ENCODE measurements at regions not wholly inside any gene's neighbourhood (a gene's known extent, or its start where the extent isn't known, plus 50 kb on each side); places are given as distances from the start of the nearest gene placed in this dataset.

- no peak for DNase-seq
Observed at GRCh38 chr5:96157841-96158291, 196.2 kb upstream of the ELL2 start.

- DNase-seq = no peak
Observed at GRCh38 chr5:96157077-96157780, 195.6 kb upstream of the ELL2 start.

- DNase-seq = no peak
Observed at GRCh38 chr5:96155147-96155546, 193.5 kb upstream of the ELL2 start.

GRCh38 chr5:96151891-96152290 is 190.2 kb upstream of the ELL2 start:
- DNase-seq = no peak

DNA sequence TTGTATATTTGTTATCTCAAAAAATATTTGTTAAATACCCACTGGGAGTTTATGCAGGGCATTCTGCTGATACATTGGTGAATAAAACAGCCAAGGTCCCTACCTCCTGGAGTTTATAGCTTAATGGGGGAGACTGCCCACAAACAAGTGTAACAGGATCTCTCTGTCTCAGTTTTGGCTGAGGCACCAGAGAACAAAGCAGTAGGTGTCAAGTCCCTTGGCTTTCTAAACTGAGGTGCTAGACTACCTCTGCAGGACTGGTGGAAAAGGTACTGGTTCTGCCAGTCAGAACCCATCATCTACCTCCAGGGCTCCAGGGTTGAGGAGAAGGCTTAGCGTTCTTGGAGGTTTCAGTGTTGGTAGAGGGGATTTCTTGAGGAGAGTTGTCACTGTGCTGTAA is 188.4 kb upstream of the ELL2 start:
- no peak for DNase-seq

GRCh38 chr5:96149546-96149945 is 187.9 kb upstream of the ELL2 start:
- DNase-seq = no peak

DNA sequence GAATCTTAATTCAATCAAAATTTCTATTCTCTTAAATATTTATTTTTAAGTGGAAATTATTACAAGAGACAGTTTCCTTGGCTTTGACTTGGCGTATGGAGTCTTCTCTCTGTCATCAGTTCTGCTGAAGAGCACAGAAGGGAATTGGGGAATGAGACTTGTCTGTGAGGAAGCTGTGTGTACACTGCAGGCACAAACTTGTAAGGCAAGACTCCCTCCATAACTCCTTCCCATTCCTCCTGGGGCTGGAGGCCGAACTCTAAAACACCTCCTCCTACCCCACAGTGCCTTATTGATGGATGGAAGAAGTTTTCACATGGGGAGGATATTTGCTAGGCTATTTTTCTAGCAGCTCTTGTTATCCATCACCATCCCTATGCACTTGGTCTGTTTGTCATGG is 187.4 kb upstream of the ELL2 start:
- no peak for DNase-seq

DNA sequence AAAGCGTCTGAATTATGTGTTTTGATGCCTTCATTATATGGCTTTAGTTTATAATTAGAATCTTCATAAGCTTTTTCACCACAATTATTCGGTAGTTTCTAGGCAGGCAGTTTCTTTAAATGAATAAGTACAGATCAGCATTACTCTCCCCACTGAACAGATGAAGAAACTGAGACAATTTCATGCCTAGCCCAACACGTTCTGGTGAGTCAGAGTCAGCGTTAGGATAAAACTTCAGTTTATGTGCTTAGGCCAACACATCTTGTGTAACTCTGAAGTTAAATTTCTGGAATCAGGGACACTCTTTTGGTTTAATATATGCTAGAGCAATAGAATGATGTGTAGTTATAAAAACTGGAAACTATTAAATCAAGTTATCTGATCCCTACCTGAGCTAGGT is 186.7 kb upstream of the ELL2 start:
- no peak for DNase-seq

- DNase-seq = no peak
Observed at GRCh38 chr5:96147866-96148265, 186.2 kb upstream of the ELL2 start.

DNA sequence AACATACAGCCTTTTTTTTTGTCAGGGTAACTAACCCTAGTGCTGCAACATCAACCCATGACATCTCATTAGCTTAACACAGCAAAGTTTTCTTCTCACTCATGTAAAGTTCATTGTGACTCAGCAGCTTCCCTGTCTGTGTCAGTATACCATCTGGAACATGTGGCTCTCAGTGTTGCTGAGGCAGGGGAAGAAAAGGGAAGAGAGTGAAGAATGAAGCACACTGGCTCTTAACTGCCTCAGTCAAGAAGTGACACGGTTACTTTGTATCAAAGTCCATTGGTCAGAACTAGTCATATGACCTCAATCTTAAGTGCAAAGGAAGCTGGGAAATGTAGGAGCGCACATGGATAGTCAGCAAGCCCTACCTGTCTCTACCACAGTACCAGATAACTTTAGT is 185.0 kb upstream of the ELL2 start:
- DNase-seq = no peak

DNA sequence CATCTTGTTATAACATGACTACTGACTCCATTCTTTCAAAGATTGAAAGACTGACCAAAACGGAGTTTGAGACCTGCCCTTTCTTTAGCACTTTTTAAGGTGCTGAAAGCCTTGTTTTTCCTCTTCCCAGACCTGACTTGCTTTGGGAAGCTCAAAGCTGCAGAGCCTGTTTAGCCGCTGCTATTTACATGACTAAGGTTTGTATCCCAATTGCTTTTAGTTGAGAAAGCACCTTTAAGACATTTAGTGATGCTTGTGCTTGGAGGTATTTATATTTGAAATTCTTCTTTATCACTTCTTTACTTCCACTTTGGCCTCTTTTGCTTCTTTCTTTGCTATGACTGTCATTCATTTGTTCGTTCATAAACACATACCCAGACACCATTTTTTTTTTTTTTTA is 182.6 kb upstream of the ELL2 start:
- DNase-seq = no peak

GRCh38 chr5:96143450-96143849 is 181.8 kb upstream of the ELL2 start:
- DNase-seq = no peak

DNA sequence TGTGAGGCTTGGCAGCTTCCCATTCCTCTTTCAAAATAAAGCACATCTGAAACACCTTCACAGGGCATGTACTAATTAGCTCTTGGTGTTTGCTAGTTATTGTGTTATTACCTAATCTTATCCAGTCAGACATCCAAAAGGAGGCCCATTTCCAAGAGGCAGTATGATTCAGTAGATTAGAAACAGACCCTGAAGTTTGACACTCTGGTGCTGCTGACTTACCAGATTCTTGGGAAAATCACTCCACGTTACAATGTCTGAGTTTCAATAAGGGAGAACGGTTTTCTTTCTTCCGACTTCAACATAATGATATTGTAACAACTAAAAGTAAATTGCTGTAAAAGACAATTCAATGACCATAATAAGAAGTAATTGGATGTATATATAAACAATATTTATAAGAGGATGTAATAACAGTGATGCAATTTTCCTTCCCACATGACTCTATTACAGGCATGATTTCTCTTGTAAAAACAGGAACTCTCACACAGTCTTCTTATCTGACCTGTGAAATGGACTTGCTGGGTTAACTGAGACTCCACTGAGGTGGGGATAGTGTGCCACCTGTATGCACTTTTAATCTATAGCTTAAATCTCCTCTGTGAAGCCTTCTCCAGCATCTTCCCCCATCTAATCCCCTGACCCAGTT is 181.3 kb upstream of the ELL2 start:
- DNase-seq = no peak

DNA sequence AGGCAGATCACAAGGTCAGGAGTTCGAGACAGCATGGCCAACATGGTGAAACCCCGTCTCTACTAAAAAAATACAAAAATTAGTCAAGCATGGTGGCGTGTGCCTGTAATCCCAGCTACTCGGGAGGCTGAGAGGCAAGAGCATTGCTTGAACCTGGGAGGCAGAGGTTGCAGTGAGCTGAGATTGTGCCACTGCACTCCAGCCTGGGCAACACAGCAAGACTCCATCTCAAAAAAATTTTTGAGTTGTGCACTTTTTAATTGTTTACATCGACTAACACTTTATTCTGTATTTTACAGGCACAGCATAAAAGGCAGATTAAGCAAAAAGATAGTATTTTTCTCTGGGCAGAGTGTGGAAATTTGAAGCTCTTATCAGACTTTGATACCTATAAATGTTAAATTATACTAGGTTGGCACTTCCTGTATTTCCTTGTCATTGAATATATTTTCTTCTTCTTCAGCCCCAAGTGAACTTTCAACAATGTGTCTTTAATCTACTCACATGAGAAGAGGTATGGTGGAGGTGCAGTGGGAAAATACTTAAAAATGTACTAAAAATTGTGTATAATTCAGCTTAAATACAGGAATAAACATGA is 180.6 kb upstream of the ELL2 start:
- no peak for DNase-seq

DNA sequence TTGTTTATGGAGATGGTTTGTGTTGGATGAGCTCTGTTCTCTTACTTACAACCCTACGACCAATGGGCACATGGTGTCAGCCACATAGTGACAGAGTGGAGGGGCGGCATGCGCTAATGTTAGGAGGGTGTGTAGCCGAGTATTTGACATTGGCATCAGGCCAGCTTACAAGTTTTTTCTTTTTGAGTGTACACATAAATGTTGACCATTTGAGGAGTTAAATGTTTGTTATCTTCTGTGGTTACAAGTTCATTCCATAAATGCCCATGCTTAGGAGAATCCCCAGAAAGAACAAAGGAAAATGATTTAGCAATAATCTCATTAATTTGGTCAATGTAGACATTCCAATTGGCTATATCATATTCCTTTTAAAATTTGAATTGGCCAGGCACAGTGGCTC is 180.1 kb upstream of the ELL2 start:
- no peak for DNase-seq

- no peak for DNase-seq
Observed at GRCh38 chr5:96140496-96140895, 178.8 kb upstream of the ELL2 start.

DNA sequence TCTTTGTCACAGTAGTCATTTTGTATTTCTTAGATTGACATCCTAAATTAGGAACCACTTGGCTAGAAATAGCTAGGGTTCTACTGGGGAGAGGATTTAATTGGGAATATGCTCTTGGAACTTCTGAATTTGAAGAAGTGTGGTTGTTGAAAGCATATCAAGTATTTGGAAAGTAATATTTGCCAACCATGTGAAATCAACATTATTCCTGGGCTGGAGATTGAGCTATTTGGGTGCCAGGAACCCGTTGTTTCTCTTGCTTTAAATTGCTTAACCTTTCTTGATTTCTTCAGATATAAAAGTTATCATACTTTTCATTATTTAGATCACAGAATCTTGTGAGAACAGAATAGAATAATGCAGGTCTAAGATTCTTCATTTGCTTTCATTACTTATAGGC is 178.4 kb upstream of the ELL2 start:
- no peak for DNase-seq

GRCh38 chr5:96134886-96135285 is 173.2 kb upstream of the ELL2 start:
- DNase-seq = no peak

- DNase-seq = no peak
Observed at GRCh38 chr5:96133341-96134079, 171.9 kb upstream of the ELL2 start.

DNA sequence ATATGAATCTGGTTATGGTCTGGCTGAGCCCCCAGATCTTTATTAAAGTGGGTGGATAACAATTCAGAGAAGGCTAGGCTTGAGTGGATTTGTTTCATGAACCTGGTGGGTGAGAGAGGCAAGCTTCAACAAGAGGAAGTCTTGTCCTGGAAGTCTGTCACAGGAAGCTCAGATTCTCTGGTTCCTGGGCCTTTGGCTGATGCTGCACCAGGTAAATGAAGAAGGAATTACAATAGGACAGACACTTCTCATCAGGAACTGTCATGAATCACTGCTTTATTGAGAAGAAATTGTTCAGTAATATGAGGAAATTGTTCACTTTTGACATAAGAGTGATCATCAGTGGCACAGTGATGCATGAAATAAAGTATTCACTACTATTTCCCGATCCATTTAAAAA is 167.6 kb upstream of the ELL2 start:
- DNase-seq = no peak

- no peak for DNase-seq
Observed at GRCh38 chr5:96128204-96128864, 166.7 kb upstream of the ELL2 start.

GRCh38 chr5:96127538-96127937 is 165.9 kb upstream of the ELL2 start:
- no peak for DNase-seq

- DNase-seq = no peak
Observed at GRCh38 chr5:96125231-96125891, 163.7 kb upstream of the ELL2 start.
